H9 (cell line): ENCODE measurements at regions not wholly inside any gene's neighbourhood (a gene's known extent, or its start where the extent isn't known, plus 50 kb on each side); places are given as distances from the start of the nearest gene placed in this dataset.

ENCODE experiments used
- DNase-seq: peaks from one replicate; pipeline ENCODE4 v3.0.0-alpha.2; 2017
- H2AFZ ChIP-seq: one replicate; pipeline ENCODE4 v1.6.1; 2013; ENCODE audit warnings: mild to moderate bottlenecking, low read length, control low read depth, moderate library complexity
- H2AK5ac ChIP-seq: 2 replicates; pipeline ENCODE4 v1.6.1; 2013; ENCODE audit warnings: low read length, control low read depth, mixed read lengths; ENCODE audit not compliant: insufficient read length
- H2BK120ac ChIP-seq: one replicate; pipeline ENCODE4 v1.6.1; 2013; ENCODE audit warnings: low read depth, mild to moderate bottlenecking, low read length, control low read depth, inconsistent platforms; ENCODE audit not compliant: poor library complexity, severe bottlenecking
- H2BK12ac ChIP-seq: 2 replicates; pipeline ENCODE4 v1.6.1; 2013; ENCODE audit warnings: low read length, control low read depth, mixed read lengths, low read depth; ENCODE audit not compliant: insufficient read length
- H2BK15ac ChIP-seq: 2 replicates; pipeline ENCODE4 v1.6.1; 2013; ENCODE audit warnings: low read depth, low read length, control low read depth
- H2BK20ac ChIP-seq: one replicate; pipeline ENCODE4 v1.6.1; 2013; ENCODE audit warnings: low read depth, mild to moderate bottlenecking, low read length, control low read depth, inconsistent platforms; ENCODE audit not compliant: poor library complexity, severe bottlenecking
- H2BK5ac ChIP-seq: 2 replicates; pipeline ENCODE4 v1.6.1; 2013; ENCODE audit warnings: low read length, control low read depth, mixed read lengths; ENCODE audit not compliant: insufficient read length
- H3K14ac ChIP-seq: 2 replicates; pipeline ENCODE4 v1.6.1; 2013; ENCODE audit warnings: low read length, control low read depth; ENCODE audit not compliant: insufficient read depth
- H3K18ac ChIP-seq: 2 replicates; pipeline ENCODE4 v1.6.1; 2013; ENCODE audit warnings: low read depth, mild to moderate bottlenecking, mixed read lengths, low read length, control low read depth; ENCODE audit not compliant: insufficient read length
- H3K23ac ChIP-seq: 2 replicates; pipeline ENCODE4 v1.6.1; 2013; ENCODE audit warnings: low read length, control low read depth, mixed read lengths, low read depth; ENCODE audit not compliant: insufficient read length
- H3K23me2 ChIP-seq: 2 replicates; pipeline ENCODE4 v1.6.1; 2013; ENCODE audit warnings: low read depth, mild to moderate bottlenecking, mixed read lengths, low read length, control low read depth; ENCODE audit not compliant: insufficient read length, poor library complexity, severe bottlenecking
- H3K27ac ChIP-seq: 2 replicates; pipeline ENCODE4 v1.5.1; 2013; ENCODE audit warnings: low read length, control low read depth, mixed read lengths, low read depth; ENCODE audit not compliant: insufficient read length
- H3K27me3 ChIP-seq: 2 replicates; pipeline ENCODE4 v1.6.1; 2013; ENCODE audit warnings: low read length, control low read depth, inconsistent platforms; ENCODE audit not compliant: insufficient read depth
- H3K4ac ChIP-seq: 2 replicates; pipeline ENCODE4 v1.6.1; 2013; ENCODE audit warnings: low read depth, mild to moderate bottlenecking, control low read depth, inconsistent platforms, low read length, moderate library complexity
- H3K4me1 ChIP-seq: 2 replicates; pipeline ENCODE4 v1.6.1; 2013; ENCODE audit warnings: low read length, control low read depth, inconsistent platforms; ENCODE audit not compliant: insufficient read depth
- H3K4me2 ChIP-seq: 2 replicates; pipeline ENCODE4 v1.6.1; 2013; ENCODE audit warnings: low read length, control low read depth, mixed read lengths; ENCODE audit not compliant: insufficient read length, insufficient read depth
- H3K56ac ChIP-seq: 2 replicates; pipeline ENCODE4 v1.6.1; 2013; ENCODE audit warnings: low read depth, mild to moderate bottlenecking, mixed read lengths, low read length, control low read depth; ENCODE audit not compliant: insufficient read length
- H3K79me1 ChIP-seq: 2 replicates; pipeline ENCODE4 v1.6.1; 2013; ENCODE audit warnings: low read depth, mild to moderate bottlenecking, moderate library complexity, low read length, control low read depth, inconsistent platforms; ENCODE audit not compliant: insufficient read depth, poor library complexity, severe bottlenecking
- H3K79me2 ChIP-seq: 2 replicates; pipeline ENCODE4 v1.6.1; 2013; ENCODE audit warnings: low read length, control low read depth, inconsistent platforms; ENCODE audit not compliant: insufficient read depth
- H3K9ac ChIP-seq: 2 replicates; pipeline ENCODE4 v1.6.1; 2013; ENCODE audit warnings: low read length, control low read depth, mixed read lengths; ENCODE audit not compliant: insufficient read length; ENCODE audit errors: extremely low read depth
- H3K9me3 ChIP-seq: one replicate; pipeline ENCODE4 v1.6.1; 2013; ENCODE audit warnings: low read depth, low read length, inconsistent platforms; ENCODE audit not compliant: control insufficient read depth
- H3T11ph ChIP-seq: one replicate; pipeline ENCODE4 v1.6.1; 2013; ENCODE audit warnings: mild to moderate bottlenecking, low read length, control low read depth, inconsistent platforms
- H4K20me1 ChIP-seq: one replicate; pipeline ENCODE4 v1.6.1; 2013; ENCODE audit not compliant: control insufficient read depth, insufficient read length, insufficient read depth
- H4K5ac ChIP-seq: 2 replicates; pipeline ENCODE4 v1.6.1; 2013; ENCODE audit warnings: low read depth, mild to moderate bottlenecking, mixed read lengths, low read length, control low read depth; ENCODE audit not compliant: insufficient read length
- H4K8ac ChIP-seq: replicated peaks from 2 replicates; pipeline ENCODE4 v1.6.1; 2013; ENCODE audit warnings: low read length, control low read depth, mixed read lengths, low read depth; ENCODE audit not compliant: insufficient read length
- H4K91ac ChIP-seq: 2 replicates; pipeline ENCODE4 v1.6.1; 2013; ENCODE audit warnings: low read depth, mild to moderate bottlenecking, moderate library complexity, mixed read lengths, low read length, control low read depth; ENCODE audit not compliant: insufficient read length
- H3K27ac Mint-ChIP-seq, 3 experiments: 2 replicates in 2 of 3; 3 replicates in 1 of 3; pipeline ENCODE4 v1.8.0; 2020 to 2021; ENCODE audit warnings: mixed read lengths in 3 of 3, mild to moderate bottlenecking in 1 of 3, moderate library complexity in 1 of 3
- H3K27me3 Mint-ChIP-seq: 2 replicates; pipeline ENCODE4 v1.8.0; 2021; ENCODE audit warnings: low read depth, mild to moderate bottlenecking, moderate library complexity, mixed read lengths
- H3K36me3 Mint-ChIP-seq, 3 experiments: 2 replicates in 2 of 3; 3 replicates in 1 of 3; pipeline ENCODE4 v1.8.0; 2020 to 2021; ENCODE audit warnings: low read depth in 3 of 3, mixed read lengths in 3 of 3; ENCODE audit not compliant: insufficient read depth in 1 of 3
- H3K4me1 Mint-ChIP-seq, 2 experiments: 2 replicates each; pipeline ENCODE4 v1.8.0; 2020; ENCODE audit warnings: mixed read lengths in 2 of 2
- H3K4me3 Mint-ChIP-seq, 2 experiments: 2 replicates in 1 of 2; 3 replicates in 1 of 2; pipeline ENCODE4 v1.8.0; 2020 to 2021; ENCODE audit warnings: mild to moderate bottlenecking in 2 of 2, mixed read lengths in 2 of 2, moderate library complexity in 1 of 2
- H3K9me3 Mint-ChIP-seq, 2 experiments: 2 replicates in 1 of 2; 3 replicates in 1 of 2; pipeline ENCODE4 v1.8.0; 2020; ENCODE audit warnings: mild to moderate bottlenecking in 2 of 2, mixed read lengths in 2 of 2, moderate library complexity in 1 of 2
- CTCF ChIP-seq: fragments of 200-600 bp; sonication (generic); conservative IDR thresholded peaks from 3 replicates; pipeline ENCODE4 v1.8.0; 2021; ENCODE audit warnings: antibody characterized with exemption, mild to moderate bottlenecking
- WGBS: extraction: QIAGEN DNeasy Blood & Tissue Kit; methylation state at CpG from one replicate; pipeline ENCODE4 v1.1.7; 2013; ENCODE audit warnings: missing lambda C conversion rate, low lambda C conversion rate, mixed read lengths; ENCODE audit not compliant: insufficient read length; ENCODE audit errors: extremely low coverage; 5-methylcytosine and 5-hydroxymethylcytosine counted together

- Histone ChIP-seq H2AFZ (no peak overlapping the region), H3K4ac (no peak overlapping the region), H2BK15ac (no peak overlapping the region), H4K91ac (no peak overlapping the region), H4K8ac (no peak overlapping the region), H3K23me2 (no peaks in the 10 kb centered on the region), H2BK12ac (no peak overlapping the region), H3K4me1 (no peaks in the 10 kb centered on the region), H3K27ac (no peak overlapping the region), H3K9ac (no peak overlapping the region), H2BK5ac (no peak overlapping the region), H4K20me1 (no peaks in the 10 kb centered on the region), H3K27me3 (no peaks in the 10 kb centered on the region), H3K4me2 (no peak overlapping the region), H3K56ac (no peak overlapping the region), H3K9me3 (no peaks in the 10 kb centered on the region), H4K5ac (no peak overlapping the region), H3K79me2 (no peaks in the 10 kb centered on the region), H3K18ac (no peak overlapping the region), H3K23ac (no peak overlapping the region), H3K14ac (no peak overlapping the region), H2BK120ac (no peak overlapping the region), H2AK5ac (no peak overlapping the region), H3K79me1 (no peaks in the 10 kb centered on the region), H3T11ph (no peak overlapping the region), H2BK20ac (no peak overlapping the region)
- no peaks in the 10 kb centered on the region for H3K36me3 Mint-ChIP-seq
- H3K4me3 Mint-ChIP-seq = no peak overlapping the region
- no CpG with 5 or more reads among the region's 2 CpGs for WGBS
- H3K9me3 Mint-ChIP-seq = no peaks in the 10 kb centered on the region
- no peaks in the 10 kb centered on the region for H3K27me3 Mint-ChIP-seq
- H3K27ac Mint-ChIP-seq = no peak overlapping the region
- peaks cover 18 to 24% of the 10 kb centered on the region in 2 experiments for H3K4me1 Mint-ChIP-seq
- no peak for TF ChIP-seq CTCF
- no peak for DNase-seq
These were observed 544.6 kb upstream of the TRPC7 start for GRCh38 chr5:136909906-136910305.
